ENCODE measurements at regions not wholly inside any gene's neighbourhood (a gene's known extent, or its start where the extent isn't known, plus 50 kb on each side); places are given as distances from the start of the nearest gene placed in this dataset.

- no peak for ATAC-seq
- DNase-seq: no peak
- no peaks in the 10 kb centered on the region for H3K9me3 ChIP-seq
- no peaks in the 10 kb centered on the region for H3K4me1 ChIP-seq
- no peak overlapping the region for H3K27ac ChIP-seq
- no peaks in the 10 kb centered on the region for H3K36me3 ChIP-seq
- no peak for TF ChIP-seq CTCF (IDR thresholded peaks at IDR 0.05)
- H3K27me3 ChIP-seq: no peaks in the 10 kb centered on the region
- H3K4me3 ChIP-seq: no peak overlapping the region
- intact Hi-C loops (cut with DNase I): no loop called here
These were observed 238.8 kb downstream of the RNF152 start for GRCh38 chr18:61653823-61654551.

DNA sequence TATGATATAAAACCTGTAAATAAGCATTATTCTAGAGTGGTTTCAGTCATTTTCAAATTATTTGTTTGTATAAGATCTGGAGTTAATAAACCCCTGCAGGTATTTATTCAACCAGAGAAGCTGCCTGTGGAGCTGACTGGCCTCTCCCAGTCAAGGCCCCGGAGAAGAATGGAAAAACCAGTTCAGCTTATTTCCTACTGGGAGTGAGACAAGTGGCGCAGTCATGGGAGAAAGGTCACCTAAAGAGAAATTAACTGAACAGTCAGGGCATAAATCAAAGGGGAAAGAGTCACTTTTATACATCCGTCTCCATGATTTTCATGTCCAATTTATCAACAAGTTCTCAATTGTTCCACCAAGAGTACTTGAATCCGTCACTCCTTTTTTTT lies 240.9 kb downstream of the RNF152 start:
- intact Hi-C loops (cut with DNase I): no loop called here
- DNase-seq (no peak), ATAC-seq (no peak)
- Histone ChIP-seq H3K36me3 (no peaks in the 10 kb centered on the region), H3K4me3 (no peak overlapping the region), H3K4me1 (no peaks in the 10 kb centered on the region), H3K9me3 (no peaks in the 10 kb centered on the region), H3K27ac (no peak overlapping the region), H3K27me3 (no peaks in the 10 kb centered on the region)
- no peak for TF ChIP-seq CTCF (IDR thresholded peaks at IDR 0.05)

DNA sequence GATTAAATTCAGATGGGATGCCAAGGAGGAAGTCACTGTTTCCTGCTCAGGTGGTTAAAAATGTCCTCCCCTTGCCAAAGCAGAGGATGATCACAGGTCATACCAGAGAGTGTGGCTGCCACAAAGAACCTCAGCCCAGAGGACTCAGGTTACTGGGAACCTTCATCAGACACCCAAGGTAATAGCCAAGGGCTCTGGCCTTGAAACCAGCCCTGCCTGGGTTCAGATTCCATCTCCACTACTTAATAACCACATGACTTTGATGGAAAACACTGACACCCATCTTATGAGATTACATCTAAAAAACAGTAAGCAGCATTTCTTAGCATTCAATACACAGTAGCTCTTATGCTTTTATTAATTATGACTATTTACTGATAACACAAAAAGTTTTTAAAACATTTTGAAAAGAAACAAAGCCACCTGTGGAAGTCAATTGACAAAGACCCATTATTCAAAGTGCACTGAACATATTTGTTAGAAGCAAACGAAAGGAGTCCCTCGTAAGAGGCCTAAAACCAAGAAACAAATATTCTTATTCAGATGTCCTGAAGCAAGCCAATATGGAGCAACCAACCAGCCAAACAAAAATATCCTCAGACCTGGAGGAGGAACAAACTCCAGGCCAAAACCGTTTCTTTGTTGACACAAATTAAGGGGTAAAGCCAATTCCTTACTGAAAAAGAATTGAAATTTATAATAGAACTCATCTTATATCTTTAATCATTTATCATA lies 241.5 kb downstream of the RNF152 start:
- H3K27me3 ChIP-seq: no peaks in the 10 kb centered on the region
- TF ChIP-seq CTCF (IDR thresholded peaks at IDR 0.05): no peak
- intact Hi-C loops (cut with DNase I): no loop called here
- H3K4me3 ChIP-seq: no peak overlapping the region
- DNase-seq (no peak), ATAC-seq (no peak)
- H3K36me3 ChIP-seq: no peaks in the 10 kb centered on the region
- H3K27ac ChIP-seq: no peak overlapping the region
- H3K4me1 ChIP-seq: no peaks in the 10 kb centered on the region
- no peaks in the 10 kb centered on the region for H3K9me3 ChIP-seq

DNA sequence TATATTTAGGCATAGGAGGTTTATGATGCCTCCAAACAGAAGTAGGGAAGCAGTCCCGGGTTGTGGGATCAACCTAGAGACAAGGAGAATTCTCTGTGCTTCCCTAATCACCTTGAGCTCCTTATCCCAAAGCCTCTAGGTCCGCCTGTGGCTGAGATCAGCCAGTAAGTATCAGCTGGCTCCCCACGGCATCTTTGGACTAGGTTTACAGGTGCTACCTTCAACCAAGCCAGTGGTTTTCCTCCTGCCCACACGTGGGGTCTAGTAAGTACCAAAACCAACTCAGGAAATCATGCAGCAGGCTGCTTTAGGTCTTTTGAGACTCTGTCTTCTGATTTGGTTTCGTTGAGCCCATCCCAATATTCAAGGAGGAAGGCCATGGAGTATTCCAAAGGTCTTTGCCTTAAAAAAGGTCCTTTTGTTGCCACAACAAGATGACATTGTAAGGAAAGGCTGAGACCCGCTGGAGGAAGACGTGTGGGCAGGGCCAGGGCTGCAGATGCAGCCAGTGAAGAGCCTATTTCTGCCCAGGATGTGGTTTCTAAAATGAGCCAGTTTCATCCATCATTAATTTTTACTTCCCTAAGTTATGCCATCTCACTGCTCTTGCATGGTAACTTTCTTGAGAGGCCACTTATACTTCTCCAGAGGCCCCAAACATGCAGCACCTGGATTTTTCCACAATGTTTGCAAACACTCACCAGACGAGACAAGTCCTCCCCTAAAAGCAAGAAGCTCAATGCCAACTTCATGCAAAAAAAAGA lies 248.7 kb downstream of the RNF152 start:
- H3K4me3 ChIP-seq: no peak overlapping the region
- H3K4me1 ChIP-seq: no peaks in the 10 kb centered on the region
- no peaks in the 10 kb centered on the region for H3K27me3 ChIP-seq
- H3K9me3 ChIP-seq: no peaks in the 10 kb centered on the region
- no peak overlapping the region for H3K27ac ChIP-seq
- TF ChIP-seq CTCF (IDR thresholded peaks at IDR 0.05): no peak
- H3K36me3 ChIP-seq: no peaks in the 10 kb centered on the region
- intact Hi-C loops (cut with DNase I): no loop called here
- ATAC-seq (peak; percentile 72), DNase-seq (no peak)

DNA sequence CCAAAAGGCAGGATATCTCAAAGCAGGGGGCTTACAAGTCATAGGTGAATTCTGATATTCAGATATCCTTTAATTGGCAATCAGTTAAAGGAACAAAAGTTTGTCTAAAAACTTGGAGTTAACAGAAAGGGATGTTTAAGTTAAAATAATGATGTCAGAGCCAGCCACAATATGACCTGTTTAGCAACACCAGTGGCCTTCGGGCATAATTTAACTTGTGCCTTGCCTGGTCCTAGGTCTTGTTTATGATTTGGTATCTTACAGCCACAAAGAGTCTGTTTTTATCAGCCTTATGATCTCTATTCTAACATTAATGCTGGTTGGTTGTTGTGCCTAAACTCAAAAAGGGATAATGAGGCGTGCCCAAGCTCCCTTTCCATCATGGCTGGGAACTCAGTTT lies 252.9 kb downstream of the RNF152 start:
- TF ChIP-seq CTCF (IDR thresholded peaks at IDR 0.05): no peak
- no peak for ATAC-seq
- intact Hi-C loops (cut with DNase I): no loop called here

More for the DNA sequence above, 252.9 kb downstream of the RNF152 start:
- DNase-seq: no peak
- no peaks in the 10 kb centered on the region for H3K27me3 ChIP-seq
- no peak overlapping the region for H3K4me3 ChIP-seq
- no peaks in the 10 kb centered on the region for H3K9me3 ChIP-seq
- H3K36me3 ChIP-seq: no peaks in the 10 kb centered on the region
- peaks cover 0 to 8% of the 10 kb centered on the region in 2 donors for H3K4me1 ChIP-seq
- H3K27ac ChIP-seq: no peak overlapping the region

Data from left lung (tissue), 4 donors.